GM18502 (cell line): ENCODE measurements at regions not wholly inside any gene's neighbourhood (a gene's known extent, or its start where the extent isn't known, plus 50 kb on each side); places are given as distances from the start of the nearest gene placed in this dataset.

Experiments
- ATAC-seq: cut with Tn5 transposase; IDR thresholded peaks from one replicate; pipeline ENCODE4 v1.9.1; 2021; ENCODE audit warnings: mild to moderate bottlenecking; ENCODE audit not compliant: unreplicated experiment, poor library complexity

DNA sequence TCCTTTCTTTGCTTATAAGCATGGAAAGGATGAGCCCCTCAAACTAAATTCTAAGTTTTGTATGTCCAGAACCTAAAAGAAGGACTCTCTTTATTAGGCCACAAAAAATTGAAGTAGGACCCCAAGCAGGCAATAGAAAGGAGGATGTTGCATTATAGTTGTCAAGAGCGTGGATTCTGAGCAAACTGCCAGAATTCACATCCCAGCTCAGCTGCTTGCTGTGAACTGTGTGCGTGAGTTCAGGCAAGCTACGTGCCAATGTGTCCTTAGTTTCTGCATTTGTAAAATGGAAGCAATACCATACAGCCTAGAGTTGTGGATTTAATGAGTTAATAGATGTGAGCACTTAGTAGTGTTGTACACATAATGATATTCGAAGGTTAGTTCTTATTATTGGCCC is 70.6 kb upstream of the SLC44A1 start:
- no peak for ATAC-seq

DNA sequence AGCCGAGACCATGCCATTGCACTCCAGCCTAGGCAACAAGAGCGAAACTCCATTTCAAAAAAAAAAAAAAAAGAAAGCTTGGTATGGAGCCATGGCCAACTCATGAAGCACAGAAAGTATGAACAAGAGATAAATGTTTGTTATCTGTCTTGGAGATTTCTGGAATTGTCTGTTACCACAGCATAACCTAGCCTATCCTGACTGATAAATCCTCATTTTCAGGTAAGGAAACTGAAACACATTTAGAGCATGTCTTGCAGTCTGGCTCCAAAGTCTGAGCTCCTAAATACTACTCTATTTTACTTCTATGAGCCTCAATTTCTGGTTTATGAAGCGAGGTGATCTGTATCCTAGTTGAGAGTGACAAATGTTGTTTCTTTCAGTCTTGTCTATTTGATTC is 68.3 kb upstream of the SLC44A1 start:
- no peak for ATAC-seq

DNA sequence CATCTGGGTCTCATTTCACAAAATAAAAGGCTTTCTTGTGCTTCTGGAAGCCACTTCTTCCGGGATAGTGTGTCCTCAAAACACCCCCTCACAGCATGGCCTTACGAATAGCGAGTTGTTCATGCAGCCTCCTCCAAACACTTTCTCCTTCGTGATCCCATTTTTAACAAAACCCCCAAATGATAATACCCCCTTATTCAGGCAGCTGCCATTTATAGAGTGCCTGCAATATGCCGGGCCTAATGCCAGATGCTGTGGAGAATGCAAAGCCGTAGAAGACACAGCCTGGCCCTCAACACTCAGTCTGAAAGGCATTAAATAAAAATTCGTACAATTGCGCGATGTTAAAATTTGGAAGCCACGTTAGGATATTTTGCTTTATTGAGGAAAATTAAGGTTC is 66.4 kb upstream of the SLC44A1 start:
- no peak for ATAC-seq

DNA sequence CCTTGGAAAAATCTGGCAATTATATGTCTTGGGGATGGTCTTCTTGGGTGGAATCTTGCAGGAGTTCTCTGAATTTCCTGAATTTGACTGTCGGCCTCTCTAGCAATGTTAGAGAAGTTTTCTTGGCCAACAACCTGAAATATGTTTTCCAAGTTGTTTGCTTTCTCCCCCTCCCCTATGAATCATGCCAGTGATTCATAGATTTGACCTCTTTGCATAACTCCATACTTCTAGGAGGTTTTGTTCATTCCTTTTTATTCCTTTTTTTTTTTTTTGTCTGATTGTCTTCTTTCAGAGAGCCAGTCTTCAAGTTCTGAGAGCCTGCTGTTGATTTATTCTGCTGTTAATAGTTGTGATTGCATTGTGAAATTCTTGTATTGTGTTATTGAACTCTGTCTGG is 56.7 kb upstream of the SLC44A1 start:
- ATAC-seq, result no peak

DNA sequence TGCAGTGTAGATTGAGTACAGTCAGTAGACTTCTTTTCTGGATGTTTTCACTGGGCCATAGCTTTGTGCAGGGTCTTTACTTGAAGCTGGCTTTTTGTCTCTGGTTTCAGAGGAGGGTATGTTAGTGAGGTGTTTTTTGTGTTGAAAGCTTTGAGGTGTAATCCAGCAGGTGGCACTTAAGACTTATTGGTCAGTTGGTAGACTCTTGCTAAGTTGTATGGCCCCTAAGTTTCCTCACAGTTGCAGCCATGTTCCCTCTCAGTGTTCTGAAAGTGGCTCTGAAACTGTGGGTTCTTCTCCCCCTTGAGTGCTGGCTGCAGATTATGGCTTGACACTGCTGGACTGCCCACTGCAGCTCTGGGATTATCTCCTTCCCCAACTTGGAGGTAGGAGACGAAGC is 55.7 kb upstream of the SLC44A1 start:
- ATAC-seq, result no peak

DNA sequence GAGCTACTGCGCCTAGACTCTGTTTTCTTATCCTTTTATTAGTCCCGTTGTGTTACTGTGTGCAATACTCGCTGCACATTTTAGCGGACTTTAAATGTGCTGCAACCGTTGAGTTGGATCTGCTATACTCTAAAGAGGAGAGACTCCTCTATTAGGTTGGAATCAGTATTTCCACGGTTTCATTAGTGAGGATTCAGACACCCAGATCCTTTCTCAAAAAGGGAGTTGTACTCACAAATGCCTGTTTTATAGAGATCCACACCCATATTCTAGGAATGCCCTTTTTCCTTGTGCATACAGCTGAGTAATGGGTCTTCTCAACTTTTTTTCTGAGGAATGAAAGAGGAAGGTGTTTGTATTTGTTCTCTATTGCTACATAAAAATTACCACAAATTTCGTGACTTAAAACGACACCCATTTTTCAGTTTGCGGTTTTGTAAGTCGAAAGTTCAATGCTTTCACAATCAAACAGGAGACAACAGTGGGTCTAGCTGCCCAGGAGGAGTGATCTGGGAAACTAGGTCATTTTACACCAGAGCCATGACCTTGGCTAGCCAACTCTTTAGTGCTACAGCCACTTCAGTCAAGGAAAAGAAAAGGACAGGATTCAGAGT is 52.8 kb upstream of the SLC44A1 start:
- ATAC-seq, result peak; percentile 63

DNA sequence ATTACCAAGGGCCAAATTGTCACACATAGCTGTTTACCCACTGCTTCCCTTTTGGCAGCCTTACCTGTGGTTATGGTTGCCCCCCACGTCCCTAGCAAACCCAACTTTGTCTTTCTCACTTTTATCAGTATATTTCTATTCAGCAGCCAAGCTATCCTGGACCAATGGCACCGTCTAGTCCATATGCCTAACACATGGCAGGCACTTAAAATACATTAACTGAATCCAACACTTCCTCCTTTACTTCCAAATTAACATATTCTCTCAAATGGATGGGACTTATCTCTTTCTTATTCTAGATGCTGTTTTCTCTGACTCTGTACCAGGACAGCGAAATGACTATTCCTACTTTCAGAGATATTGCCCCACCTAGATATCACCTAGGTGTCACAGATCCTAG is 50.9 kb upstream of the SLC44A1 start:
- ATAC-seq, result no peak

DNA sequence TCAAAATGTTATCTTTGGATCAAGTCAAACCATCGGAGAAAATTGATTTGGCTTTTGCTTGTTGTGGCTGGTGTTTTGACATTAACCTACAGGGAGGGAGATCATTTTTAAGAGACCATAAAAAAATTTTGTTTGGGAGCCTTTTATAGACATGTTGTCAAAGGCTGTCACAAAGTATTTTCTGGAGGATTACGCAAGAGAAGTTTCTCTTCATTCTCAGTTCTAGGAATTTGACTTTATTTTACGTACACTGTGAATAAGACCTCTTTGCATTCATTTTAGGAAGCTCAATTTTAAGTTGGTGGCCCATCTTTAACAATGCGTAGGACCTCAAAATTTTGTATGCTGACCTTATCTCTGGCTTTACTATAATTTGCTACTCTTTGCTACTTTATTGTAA is 50.2 kb upstream of the SLC44A1 start:
- ATAC-seq, result no peak
